HG03432 (cell line): ENCODE measurements at regions not wholly inside any gene's neighbourhood (a gene's known extent, or its start where the extent isn't known, plus 50 kb on each side); places are given as distances from the start of the nearest gene placed in this dataset.

Experiments
- ATAC-seq: cut with Tn5 transposase; IDR thresholded peaks from one replicate; pipeline ENCODE4 v1.9.1; 2021; ENCODE audit warnings: mild to moderate bottlenecking, moderate library complexity; ENCODE audit not compliant: unreplicated experiment

DNA sequence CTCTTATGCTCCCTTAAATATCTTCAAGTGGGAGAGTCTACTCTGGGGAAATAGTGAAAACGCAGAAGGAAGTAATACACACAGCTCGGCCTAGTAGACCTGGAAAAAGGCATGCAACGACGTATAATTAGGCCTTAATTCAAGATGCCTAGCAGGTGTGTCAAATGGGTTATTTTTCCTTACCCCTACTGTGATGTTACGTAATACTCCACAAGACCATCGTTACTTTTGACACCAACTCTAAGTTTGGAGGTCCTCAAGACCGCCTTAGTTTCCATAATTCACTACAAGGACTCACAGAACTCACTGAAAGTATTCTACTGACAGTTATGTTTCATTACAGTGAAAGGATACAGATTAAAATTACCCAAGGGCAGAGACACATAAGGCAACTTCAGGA, 1024.3 kb upstream of the MAP3K7 start:
- ATAC-seq = no peak

DNA sequence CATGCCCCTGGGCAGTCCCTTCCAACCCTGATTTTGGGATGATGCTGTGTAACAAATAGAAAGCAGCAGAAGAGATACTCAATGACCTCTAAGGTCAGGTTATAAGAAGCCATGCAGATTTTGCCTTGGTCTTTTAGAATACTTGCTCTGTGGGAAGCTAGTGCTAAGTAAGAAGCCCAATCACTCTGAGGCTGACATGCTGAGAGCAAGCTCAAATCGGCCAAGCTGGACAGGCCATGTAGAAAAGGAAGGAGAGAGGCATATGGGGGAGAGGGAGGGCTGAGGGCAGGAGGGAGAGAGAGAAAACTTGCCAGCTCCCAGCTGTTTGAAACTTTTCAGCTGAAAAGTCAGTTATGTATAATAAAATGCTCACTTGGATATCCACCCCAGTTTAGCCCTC, 1021.6 kb upstream of the MAP3K7 start:
- no peak for ATAC-seq

DNA sequence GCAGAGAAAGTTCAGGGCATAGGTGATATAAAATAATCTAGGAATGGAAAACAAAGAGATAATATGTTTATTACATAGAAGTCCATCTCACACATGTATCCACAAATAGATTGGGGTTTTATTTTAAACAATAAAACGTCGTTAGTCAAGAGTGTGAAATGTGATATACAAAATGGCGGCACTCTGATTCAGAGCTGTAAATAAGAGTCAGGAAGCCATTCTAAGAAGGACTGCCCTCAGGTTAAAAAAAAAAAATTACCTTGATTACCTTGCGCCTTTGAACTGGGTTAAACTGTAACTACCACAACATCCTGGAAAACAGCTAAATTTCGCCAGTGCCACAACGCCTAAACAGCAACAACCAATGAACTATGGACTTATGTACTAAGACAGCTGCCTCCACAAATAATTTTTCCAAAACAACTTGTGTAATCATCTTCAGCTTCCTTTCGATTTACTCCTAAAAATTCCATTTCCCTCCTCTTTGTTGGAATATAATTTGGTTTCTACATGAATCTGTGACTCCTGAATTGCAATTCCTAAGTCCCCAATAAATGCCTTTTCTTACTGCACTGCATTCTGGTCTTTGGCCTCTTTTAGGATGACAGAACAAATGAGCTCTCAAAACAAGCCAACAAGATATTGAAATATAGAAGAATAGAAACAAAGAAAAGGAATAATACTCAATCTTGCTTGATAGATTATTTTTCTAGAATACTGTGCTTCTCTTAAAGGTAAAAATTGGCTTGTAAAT, 1019.5 kb upstream of the MAP3K7 start:
- no peak for ATAC-seq

DNA sequence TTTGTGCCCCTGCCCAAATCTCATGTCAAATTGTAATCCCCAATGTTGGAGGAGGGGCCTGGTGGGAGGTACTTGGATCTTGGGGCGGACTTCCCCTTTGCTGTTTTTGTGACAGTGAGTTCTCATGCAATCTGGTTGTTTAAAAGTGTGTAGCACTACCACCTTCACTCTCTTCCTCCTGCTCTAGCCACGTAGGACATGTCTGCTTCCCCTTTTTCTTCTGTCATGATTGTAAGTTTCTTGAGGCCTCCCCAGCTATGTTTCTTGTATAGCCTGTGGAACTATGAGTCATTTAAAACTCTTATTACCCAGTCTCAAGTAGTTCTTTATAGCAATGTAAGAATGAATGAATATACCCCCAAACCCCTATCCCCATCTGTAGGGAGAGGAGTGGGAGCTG, 1013.7 kb upstream of the MAP3K7 start:
- ATAC-seq = peak; percentile 50

DNA sequence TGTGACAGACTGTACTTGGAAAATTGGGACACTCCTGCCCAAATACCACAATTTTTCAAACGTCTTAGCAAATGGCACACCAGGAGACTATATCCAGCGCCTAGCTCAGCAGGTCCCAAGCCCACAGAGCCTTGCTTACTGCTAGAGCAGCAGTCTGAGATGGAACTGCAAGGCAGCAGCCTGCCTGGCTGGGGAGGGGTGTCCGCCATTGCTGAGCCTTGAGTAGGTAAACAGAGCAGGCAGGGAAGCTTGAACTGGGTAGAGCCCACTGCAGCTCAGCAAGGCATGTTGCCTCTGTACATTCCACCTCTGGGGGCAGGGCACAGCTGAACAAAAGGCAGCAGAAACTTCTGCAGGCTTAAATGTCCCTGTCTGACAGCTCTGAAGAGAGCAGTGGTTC, 1003.3 kb upstream of the MAP3K7 start:
- ATAC-seq = no peak

DNA sequence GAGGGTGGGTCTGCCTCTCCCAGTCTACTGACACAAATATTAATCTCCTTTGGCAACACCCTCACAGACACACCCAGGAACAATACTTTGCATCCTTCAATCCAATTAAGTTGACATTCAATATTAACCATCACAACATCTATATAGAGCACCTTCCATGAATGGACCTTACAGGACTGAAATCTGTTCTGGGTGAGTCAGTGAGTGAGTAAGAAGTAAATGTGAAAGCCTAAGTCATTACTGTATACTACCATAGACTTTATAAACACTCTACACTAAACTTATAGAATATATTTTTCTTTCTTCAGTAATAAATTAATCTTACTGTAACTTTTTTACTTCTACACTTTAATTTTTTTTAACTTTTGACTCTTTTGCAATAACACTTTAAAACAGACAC, 993.8 kb upstream of the MAP3K7 start:
- no peak for ATAC-seq

DNA sequence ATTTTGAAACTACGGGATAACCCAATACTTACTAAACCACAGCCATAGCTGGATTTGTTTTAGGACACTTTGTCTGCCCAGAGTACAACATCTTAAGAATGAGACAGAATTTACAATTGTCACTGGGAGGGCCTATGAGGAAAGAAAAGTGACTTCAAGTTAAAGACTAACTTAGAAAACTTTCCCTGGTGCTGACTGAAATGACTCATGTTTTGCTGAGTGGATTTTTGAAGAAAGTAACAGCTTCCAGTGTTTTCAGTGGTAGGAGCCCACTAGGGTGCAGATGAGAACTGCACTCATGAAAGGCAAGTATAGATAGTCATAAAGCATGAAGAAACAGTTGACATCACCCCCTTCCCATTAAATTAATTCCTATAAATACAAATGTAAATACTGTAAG, 988.2 kb upstream of the MAP3K7 start:
- ATAC-seq = peak; percentile 94

DNA sequence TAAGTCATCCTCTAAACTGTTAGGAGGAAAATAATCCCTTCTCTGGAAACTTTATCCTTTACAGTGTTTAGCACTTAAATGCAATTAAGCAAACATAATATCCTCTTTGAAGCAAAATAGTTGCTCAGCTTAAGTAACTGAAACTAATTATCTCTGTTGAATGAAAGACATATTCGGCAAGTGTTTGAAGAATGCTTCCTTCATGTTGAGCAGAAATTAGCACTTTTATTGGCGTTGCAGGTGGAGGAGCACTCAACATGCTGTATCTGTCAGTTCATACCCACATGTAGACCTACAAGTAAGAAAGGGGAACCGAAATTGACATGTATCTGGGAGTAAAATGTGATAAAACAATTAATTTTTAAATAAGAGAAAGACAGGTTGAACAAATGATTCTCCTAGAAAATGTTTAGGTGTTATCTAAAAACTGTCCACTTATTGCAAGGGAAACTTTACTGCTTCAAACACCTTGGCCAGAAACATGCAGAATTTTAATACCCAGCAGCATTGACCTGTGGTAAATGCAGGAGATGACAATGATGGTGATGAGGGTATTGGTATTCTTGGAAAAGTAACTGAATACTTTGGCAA, 987.0 kb upstream of the MAP3K7 start:
- peak; percentile 55 for ATAC-seq

DNA sequence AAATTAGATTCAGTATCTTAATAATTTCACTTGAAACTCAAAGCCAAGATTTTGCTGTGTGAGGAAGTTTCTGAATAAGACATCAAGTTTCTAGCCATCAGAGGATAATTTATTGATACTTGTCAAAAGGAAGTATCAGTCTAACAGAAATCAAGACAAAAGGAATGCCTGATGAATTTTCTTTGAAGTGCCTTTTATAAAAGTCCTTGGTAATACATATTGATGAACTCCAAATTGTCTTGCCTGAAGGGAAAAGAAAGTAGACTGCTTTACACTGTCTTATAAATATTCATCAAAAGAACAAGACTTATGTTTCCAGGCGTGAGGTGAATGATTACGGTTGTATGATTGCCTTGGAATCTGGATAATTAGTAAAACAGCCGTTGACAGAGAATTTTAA, 986.0 kb upstream of the MAP3K7 start:
- no peak for ATAC-seq

DNA sequence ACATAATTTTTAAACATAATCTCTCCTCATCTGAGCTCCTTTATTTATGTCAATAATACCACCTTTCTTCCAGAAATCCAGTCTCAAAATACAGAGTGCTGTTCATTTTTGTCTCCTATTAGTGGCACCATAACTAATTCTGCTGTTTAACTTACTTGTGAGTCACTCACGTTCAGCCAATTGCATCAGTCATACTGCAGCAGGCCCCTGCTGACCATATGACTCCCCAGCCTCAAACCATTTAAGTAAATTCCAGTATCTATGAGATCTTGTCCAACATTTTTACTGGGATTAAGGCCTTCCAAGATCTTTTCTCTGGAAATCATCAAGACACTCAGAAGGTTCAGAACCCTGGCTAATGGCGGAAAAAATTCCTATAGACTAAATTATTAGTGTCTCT, 982.2 kb upstream of the MAP3K7 start:
- no peak for ATAC-seq

DNA sequence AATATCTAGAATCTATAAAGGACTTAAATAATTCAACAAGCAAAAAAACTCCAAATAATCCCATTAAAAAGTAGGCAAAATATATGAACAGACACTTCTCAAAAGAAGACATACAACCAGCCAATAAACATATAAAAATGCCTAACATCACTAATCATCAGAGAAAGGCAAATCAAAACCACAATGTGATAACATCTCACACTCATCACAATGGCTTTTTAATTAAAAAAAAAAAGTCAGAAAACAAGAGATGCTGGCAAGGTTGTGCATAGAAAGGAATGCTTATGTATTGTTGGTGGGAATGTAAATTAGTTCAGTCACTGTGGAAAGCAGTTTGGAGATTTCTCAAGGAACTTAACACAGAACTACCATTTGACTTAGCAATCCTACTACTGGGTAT, 979.6 kb upstream of the MAP3K7 start:
- no peak for ATAC-seq

DNA sequence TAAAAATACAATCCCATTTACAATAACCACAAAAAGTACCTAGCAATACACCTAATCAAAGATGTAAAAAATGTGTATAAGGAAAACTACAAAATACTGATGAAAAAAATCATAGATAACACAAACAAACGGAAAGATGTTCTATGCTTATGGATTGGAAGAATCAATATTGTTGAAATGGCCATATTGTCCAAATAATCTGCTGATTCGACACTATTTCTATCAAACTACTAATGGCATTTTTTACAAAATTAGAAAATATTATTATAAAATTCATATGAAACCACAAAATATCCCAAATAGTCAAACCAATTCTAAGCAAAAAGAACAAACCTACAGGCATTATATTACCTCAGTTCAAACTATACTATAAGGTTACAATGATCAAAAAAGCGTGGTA, 978.3 kb upstream of the MAP3K7 start:
- ATAC-seq = no peak

DNA sequence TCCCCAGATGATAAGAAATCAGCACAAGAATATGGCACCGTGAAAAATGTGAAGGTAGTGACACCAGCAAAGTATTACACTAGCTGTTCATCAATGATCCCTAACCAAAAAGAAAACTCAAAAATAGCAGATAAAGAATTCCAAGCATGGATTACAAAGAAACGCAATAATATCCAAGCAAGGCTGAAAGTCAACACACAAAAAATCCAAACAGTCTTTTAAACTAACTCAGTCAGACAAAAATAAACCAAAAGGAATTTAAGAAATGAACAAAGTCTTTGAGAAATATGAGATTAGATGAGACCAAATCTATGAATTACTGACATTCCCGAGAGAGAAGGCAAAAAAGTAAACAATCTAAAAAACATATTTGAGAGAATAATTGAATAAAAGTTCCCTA, 976.1 kb upstream of the MAP3K7 start:
- no peak for ATAC-seq

DNA sequence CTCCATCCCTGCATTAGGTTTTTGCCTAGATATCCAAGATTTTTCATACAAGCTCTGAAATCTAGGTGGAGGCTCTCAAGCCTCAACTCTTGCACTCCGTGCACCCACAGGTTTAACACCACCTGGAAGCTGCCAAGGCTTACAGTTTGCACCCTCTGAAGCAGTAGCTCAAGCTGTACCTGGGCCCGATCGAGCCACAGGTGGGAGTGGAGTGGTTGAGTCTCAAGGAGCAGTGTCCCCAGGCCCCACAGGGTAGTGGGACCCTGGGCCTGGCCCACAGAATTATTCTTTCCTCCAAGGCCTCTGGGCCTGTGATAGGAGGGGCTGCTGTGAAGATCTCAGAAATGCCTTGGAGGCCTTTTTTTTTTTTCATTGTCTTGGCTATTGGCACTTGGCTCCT, 973.5 kb upstream of the MAP3K7 start:
- ATAC-seq = no peak

DNA sequence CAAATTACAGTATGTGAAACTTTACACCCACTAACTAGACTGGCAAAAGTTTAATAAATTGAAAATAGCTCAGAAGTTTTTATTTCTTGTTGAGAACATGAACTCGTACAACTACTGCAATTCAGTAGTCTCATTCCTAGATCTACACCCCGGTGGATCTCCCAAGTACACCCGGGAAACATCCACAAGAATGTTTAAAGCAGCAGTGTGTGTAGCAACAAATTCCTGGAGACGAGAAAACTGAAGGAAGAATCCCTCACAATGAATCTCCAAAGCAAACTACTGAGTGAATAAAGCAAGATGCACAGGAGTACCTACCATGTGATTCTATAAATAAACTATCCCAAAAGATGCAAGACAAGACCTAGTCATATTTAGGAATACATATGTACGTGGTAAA, 954.0 kb upstream of the MAP3K7 start:
- ATAC-seq = no peak

DNA sequence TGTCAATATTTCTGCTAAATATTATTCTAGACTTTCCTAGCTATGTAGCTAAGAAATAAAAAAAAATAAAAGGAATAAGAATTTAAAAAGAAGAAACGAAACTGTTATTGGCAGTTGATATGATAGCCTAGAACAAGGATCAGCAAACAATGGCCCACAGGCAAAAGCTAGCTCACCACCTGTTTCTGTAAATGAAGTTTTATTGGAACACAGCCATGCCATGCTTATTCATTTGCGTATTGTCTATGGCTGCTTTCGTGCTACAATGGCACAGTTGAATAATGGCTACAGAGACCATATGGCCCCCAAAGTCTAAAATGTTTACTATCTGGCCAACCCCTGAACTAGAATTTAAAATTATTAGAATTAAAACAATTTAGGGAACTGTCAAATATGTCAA, 952.6 kb upstream of the MAP3K7 start:
- ATAC-seq = no peak

DNA sequence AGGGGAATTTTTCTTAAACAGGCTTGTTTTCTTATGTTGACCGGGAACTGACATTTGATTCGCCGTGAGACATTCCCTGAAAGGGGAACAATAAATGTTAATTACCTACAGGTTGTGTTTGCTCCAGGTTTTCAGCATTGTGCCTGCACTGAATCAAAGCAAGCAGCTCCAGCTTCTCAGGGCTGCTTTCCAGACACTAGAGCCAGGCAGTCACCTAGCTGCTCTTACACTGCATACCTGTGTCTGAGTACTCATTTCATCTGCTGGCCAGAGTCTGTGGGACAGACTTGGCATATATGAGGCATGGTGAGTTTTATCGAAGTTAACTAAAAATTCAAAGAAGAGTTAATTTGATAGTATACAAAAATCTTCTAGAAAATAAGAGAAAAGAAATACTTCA, 951.8 kb upstream of the MAP3K7 start:
- no peak for ATAC-seq

DNA sequence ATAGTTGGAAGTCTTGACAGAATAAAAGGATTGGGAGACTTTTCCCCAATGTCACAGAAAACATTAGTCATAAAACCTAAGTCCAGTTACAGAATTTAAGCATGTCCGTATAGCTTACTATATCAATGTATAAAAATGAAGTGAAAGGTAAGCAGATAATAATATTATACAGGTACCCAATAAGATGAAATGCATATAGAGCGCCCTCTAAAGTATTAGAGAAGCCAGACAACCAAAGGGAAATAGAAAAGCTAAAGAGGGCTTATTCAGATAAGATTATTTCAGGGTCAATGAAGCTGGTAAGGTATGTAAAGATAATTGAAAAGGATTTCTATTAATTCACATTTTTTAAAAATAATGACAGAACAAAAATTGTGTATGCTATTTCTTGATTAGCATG, 947.7 kb upstream of the MAP3K7 start:
- no peak for ATAC-seq

DNA sequence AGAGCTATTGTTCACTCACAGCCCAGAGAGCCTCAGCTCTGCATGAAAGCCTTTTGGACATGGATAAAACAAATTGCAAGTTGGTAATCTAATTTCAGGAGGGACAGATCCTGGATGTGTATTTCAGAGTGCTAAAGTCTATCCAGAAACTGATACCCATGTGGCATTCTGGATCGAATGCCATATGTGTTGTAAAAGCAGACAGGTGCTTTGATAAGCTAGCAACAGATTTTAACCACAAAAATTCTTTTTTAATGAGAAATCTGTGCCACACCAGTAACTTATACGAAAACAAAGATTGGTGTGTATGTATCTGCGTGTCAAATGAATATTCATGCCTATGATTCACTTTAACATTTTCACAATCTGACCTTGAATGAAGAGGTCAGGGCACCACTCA, 936.6 kb upstream of the MAP3K7 start:
- no peak for ATAC-seq

DNA sequence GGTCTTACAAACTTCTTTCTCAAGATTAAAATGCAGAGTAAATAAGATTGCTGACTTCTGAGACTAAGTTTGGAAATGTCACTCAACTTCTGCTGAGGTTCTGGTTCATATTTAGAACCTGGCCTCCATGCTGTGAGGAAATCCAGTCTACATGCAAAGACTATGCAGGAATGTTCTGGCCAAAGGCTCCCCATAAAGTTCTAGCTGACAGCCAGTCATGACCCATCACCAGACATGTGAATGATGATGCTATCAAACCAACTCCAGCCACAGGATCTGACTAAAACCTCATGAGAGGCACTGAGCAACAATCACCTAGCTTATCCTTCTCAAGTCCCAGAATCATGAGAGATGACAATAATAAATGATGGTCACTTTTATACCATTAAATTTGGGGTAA, 935.1 kb upstream of the MAP3K7 start:
- no peak for ATAC-seq

DNA sequence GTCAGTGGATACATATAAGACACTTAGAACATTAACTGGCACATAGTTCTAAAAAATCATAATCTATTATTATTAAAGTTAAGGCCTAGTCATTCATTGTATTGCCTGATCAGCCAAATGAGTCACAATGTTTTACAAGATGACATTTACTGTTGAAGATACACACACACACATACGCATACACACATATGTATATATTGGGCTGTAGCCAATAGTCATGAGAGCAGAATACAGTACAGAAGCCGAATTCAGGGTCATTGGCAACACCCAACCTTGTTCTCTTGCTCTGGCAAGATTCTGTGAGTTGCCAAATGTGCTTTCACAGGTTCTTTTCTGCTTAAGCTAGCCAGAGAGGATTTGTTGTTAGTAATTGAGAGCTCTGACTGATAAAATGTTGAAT, 922.8 kb upstream of the MAP3K7 start:
- ATAC-seq = no peak

DNA sequence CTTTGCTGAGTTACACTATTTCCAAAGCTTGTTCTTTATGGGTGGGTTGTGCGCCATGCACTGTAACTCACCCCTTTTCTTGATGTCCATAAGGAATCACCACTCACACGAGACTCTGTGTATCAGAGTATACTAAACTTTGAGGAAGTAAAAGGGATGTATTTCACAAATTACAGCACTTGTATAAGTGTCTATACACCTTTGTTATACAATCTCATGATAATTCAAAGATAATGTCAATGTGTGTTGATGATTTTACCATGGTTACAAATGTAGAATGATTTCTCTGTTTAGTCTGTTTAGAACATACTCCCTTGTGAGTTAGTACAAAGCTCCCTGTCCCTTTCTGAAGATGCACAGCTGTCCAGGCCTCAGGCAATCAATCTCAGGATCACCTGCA, 922.2 kb upstream of the MAP3K7 start:
- no peak for ATAC-seq

DNA sequence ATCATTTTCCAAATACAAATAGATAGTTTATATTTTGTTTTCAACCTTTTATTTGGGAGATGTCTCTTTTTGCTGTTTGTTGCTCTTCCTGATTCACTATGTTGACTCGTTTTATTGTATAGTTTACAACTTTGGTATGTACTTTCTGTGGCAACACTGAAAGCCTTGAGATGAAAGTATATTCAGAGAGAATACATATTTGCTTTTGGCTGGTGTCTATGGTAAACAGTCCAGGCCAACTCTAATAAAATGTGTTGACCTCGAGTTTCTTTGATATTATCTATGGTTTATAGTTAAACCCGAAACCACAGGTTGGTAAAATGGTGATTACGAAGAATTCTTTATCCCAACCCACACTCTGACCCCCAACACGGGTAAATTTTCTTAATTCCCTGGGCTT, 919.6 kb upstream of the MAP3K7 start:
- no peak for ATAC-seq
